IMR-90 (cell line): ENCODE measurements at regions not wholly inside any gene's neighbourhood (a gene's known extent, or its start where the extent isn't known, plus 50 kb on each side); places are given as distances from the start of the nearest gene placed in this dataset.
A peak's percentile ranks its signal among the peaks of the same experiment; 100 is the strongest.

ENCODE experiments used
- ATAC-seq: fragments of 200-7000 bp; cut with Tn5 transposase; 2 replicates; pipeline ENCODE4 v1.9.1; 2020; ENCODE audit warnings: low read depth, mild to moderate bottlenecking, moderate library complexity
- BruUV-seq: library from RNA; stranded (reverse); fragments of 400-500 nt; replicated peaks from 2 replicates; lab custom pipeline; 2021; lab: Mats Ljungman, UMichigan
- CTCF ChIA-PET: fragments of 300-600 bp; formaldehyde crosslinking; extraction: SDS; loops from one replicate; lab custom pipeline; 2021; ENCODE audit warnings: antibody characterized with exemption; lab: Yijun Ruan, JAX
- POLR2A ChIA-PET: fragments of 300-600 bp; sonication (Branson Sonifier 250); formaldehyde crosslinking; loops from one replicate; lab custom pipeline; 2022; ENCODE audit warnings: antibody characterized with exemption; ENCODE audit not compliant: unreplicated experiment; lab: Charles Lee
- DNase-seq: peaks from one replicate; pipeline ENCODE4 v3.0.0; 2013
- H2AFZ ChIP-seq: replicated peaks from 2 replicates; pipeline ENCODE3; 2013; ENCODE audit warnings: low read length, mild to moderate bottlenecking; ENCODE audit not compliant: poor library complexity
- H2AK5ac ChIP-seq: 2 replicates; pipeline ENCODE4 v1.6.1; 2013; ENCODE audit warnings: low read depth, low read length, inconsistent platforms
- H2AK9ac ChIP-seq: replicated peaks from 2 replicates; pipeline ENCODE3; 2013; ENCODE audit warnings: mild to moderate bottlenecking, low read depth, low read length, moderate library complexity; ENCODE audit not compliant: poor library complexity
- H2BK120ac ChIP-seq: 2 replicates; pipeline ENCODE4 v1.6.1; 2013; ENCODE audit warnings: low read depth, low read length, inconsistent platforms
- H2BK15ac ChIP-seq: 3 replicates; pipeline ENCODE4 v1.6.1; 2013; ENCODE audit warnings: low read depth, low read length, inconsistent platforms
- H2BK20ac ChIP-seq: 2 replicates; pipeline ENCODE4 v1.6.1; 2013; ENCODE audit warnings: low read depth, mild to moderate bottlenecking, inconsistent platforms, low read length, moderate library complexity
- H2BK5ac ChIP-seq: 2 replicates; pipeline ENCODE4 v1.6.1; 2013; ENCODE audit warnings: mild to moderate bottlenecking, low read depth, low read length, inconsistent platforms; ENCODE audit not compliant: poor library complexity, severe bottlenecking
- H3K14ac ChIP-seq: replicated peaks from 2 replicates; pipeline ENCODE4 v1.6.1; 2013; ENCODE audit warnings: low read depth, low read length, inconsistent platforms
- H3K18ac ChIP-seq: 2 replicates; pipeline ENCODE4 v1.6.1; 2013; ENCODE audit warnings: low read depth, low read length, control low read depth
- H3K23ac ChIP-seq: 2 replicates; pipeline ENCODE4 v1.6.1; 2013; ENCODE audit warnings: low read depth, low read length, inconsistent platforms
- H3K27ac ChIP-seq: 2 replicates; pipeline ENCODE4 v1.5.1; 2013; ENCODE audit warnings: mild to moderate bottlenecking, control low read depth, low read length; ENCODE audit not compliant: insufficient read depth
- H3K27me3 ChIP-seq: 2 replicates; pipeline ENCODE4 v1.6.1; 2013; ENCODE audit warnings: low read length; ENCODE audit not compliant: control insufficient read depth, insufficient read depth
- H3K36me3 ChIP-seq: 2 replicates; pipeline ENCODE4 v1.6.1; 2013; ENCODE audit warnings: low read length, mixed read lengths; ENCODE audit not compliant: control insufficient read depth, insufficient read depth
- H3K4ac ChIP-seq: 2 replicates; pipeline ENCODE4 v1.6.1; 2013; ENCODE audit warnings: low read depth, low read length, inconsistent platforms
- H3K4me1 ChIP-seq: 2 replicates; pipeline ENCODE4 v1.6.1; 2013; ENCODE audit warnings: low read length, mixed read lengths; ENCODE audit not compliant: control insufficient read depth, insufficient read depth
- H3K4me2 ChIP-seq: 2 replicates; pipeline ENCODE4 v1.6.1; 2013; ENCODE audit warnings: low read depth, mild to moderate bottlenecking, control low read depth, low read length, moderate library complexity
- H3K4me3 ChIP-seq: 2 replicates; pipeline ENCODE4 v1.5.1; 2013; ENCODE audit warnings: low read depth, mild to moderate bottlenecking, control low read depth, low read length, moderate library complexity; ENCODE audit not compliant: insufficient read depth
- H3K56ac ChIP-seq: 2 replicates; pipeline ENCODE4 v1.6.1; 2013; ENCODE audit warnings: low read length, inconsistent platforms; ENCODE audit not compliant: insufficient read depth; ENCODE audit errors: extremely low read depth
- H3K79me1 ChIP-seq, 2 experiments: 2 replicates each; pipeline ENCODE4 v1.6.1; 2013; ENCODE audit warnings: low read length in 2 of 2, inconsistent platforms in 1 of 2, low read depth in 1 of 2
- H3K9ac ChIP-seq: 2 replicates; pipeline ENCODE4 v1.6.1; 2013; ENCODE audit warnings: low read depth, low read length, control low read depth
- H3K9me1 ChIP-seq: 2 replicates; pipeline ENCODE4 v1.6.1; 2013; ENCODE audit warnings: low read length, inconsistent platforms; ENCODE audit not compliant: insufficient read depth
- H3K9me3 ChIP-seq: 2 replicates; pipeline ENCODE4 v1.6.1; 2013; ENCODE audit warnings: low read length; ENCODE audit not compliant: control insufficient read depth, insufficient read depth
- H4K20me1 ChIP-seq: 2 replicates; pipeline ENCODE4 v1.6.1; 2013; ENCODE audit warnings: low read length, inconsistent platforms; ENCODE audit not compliant: insufficient read depth
- H4K5ac ChIP-seq: 2 replicates; pipeline ENCODE4 v1.6.1; 2013; ENCODE audit warnings: mild to moderate bottlenecking, low read depth, low read length, control low read depth
- H4K8ac ChIP-seq, 2 experiments: 2 replicates each; pipeline ENCODE4 v1.6.1; 2013; ENCODE audit warnings: low read depth in 2 of 2, low read length in 2 of 2, control low read depth in 1 of 2, inconsistent platforms in 1 of 2
- H4K91ac ChIP-seq: 2 replicates; pipeline ENCODE4 v1.6.1; 2013; ENCODE audit warnings: low read depth, low read length, inconsistent platforms; ENCODE audit not compliant: insufficient read depth
- BHLHE40 ChIP-seq: fragments of 150-350 bp; IDR thresholded peaks from 2 replicates; pipeline ENCODE4 v1.6.1; 2016; ENCODE audit warnings: mild to moderate bottlenecking, low read depth, low read length
- FOS ChIP-seq: fragments of 150-350 bp; IDR thresholded peaks from 2 replicates; pipeline ENCODE4 v1.6.1; 2016; ENCODE audit warnings: low read depth, low read length
- MAFK ChIP-seq: IDR thresholded peaks from 2 replicates; pipeline ENCODE4 v1.6.1; 2012; ENCODE audit warnings: low read depth, low read length, improper control_type of control experiment
- MXI1 ChIP-seq: IDR thresholded peaks from 2 replicates; pipeline ENCODE4 v1.6.1; 2012; ENCODE audit warnings: low read depth, mild to moderate bottlenecking, low read length, moderate library complexity, borderline replicate concordance
- RAD21 ChIP-seq: IDR thresholded peaks from 2 replicates; pipeline ENCODE4 v1.6.1; 2012; ENCODE audit warnings: low read length, improper control_type of control experiment
- WGBS, 2 experiments: methylation state at CpG; one replicate each; pipeline versions ENCODE4 v1.1.5 to v1.1.7; 2013; ENCODE audit warnings: missing lambda C conversion rate in 2 of 2; ENCODE audit not compliant: insufficient read length in 1 of 2; ENCODE audit errors: extremely low coverage in 2 of 2; 5-methylcytosine and 5-hydroxymethylcytosine counted together
- dilution Hi-C: fragments of 300-500 bp; cut with HindIII; formaldehyde crosslinking; loops from one replicate; pipeline ENCODE4 v1.14.3; 2018; ENCODE audit warnings: low sequenced_read_pairs; ENCODE audit not compliant: unreplicated experiment
- in situ Hi-C: fragments of 300-500 bp; cut with MboI; formaldehyde crosslinking; loops from 3 replicates; pipeline ENCODE4 v1.14.3; 2019; ENCODE audit warnings: low sequenced_read_pairs, inconsistent platforms, mixed read lengths
- intact Hi-C: fragments of 100-400 bp; cut with micrococcal nuclease; formaldehyde crosslinking; loops from 2 replicates; pipeline ENCODE4 v1.10.0; 2022
- TF ChIP-seq, protein P1 (sequence below): conservative IDR thresholded peaks from 2 replicates; pipeline ENCODE4 v1.5.1; 2012; ENCODE audit warnings: mild to moderate bottlenecking, low read depth, low read length, improper control_type of control experiment

DNA sequence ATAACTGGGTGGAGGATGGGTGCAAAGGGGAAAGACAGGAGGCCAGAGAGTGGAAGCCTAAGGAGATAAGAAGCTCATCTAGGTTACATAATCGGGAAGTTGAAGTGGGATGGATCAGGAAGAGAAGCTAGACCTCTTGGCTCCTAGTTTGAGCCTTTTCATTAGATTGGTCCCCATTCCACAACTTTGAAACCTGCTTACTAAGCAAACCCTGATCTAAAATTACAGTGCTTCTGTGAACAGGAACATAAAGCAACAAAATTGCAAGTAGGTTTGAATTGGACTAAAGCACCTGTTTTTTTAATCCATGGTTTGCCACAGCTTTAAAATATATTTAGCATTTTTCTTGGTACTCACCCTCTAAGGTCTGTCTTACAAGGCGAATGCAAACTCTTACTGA is 80.4 kb upstream of the EED start:
- no peak for DNase-seq
- POLR2A ChIA-PET = no interaction called here

More for the DNA sequence above, 80.4 kb upstream of the EED start:
- no peaks in the 10 kb centered on the region for H4K20me1 ChIP-seq
- no peak overlapping the region for H3K27ac ChIP-seq
- no peak overlapping the region for H3K56ac ChIP-seq
- no peak overlapping the region for H3K4ac ChIP-seq
- in situ Hi-C loops (no loop called here), dilution Hi-C loops (no loop called here), intact Hi-C loops (no loop called here)
- H3K4me1 ChIP-seq = peaks cover 24% of the 10 kb centered on the region
- peak overlapping the region in 1 of 2 experiments; percentile 8; a peak in 1 of 4 replicates for H4K8ac ChIP-seq
- peak overlapping the region; percentile 79; the same call in 1 of the 2 replicates for H2BK20ac ChIP-seq
- H2BK5ac ChIP-seq = no peak overlapping the region
- no peak overlapping the region for H3K14ac ChIP-seq
- no peak overlapping the region for H4K91ac ChIP-seq
- H3K9ac ChIP-seq = no peak overlapping the region
- no peak overlapping the region; the same call in 1 of the 2 replicates for H4K5ac ChIP-seq
- no peaks in the 10 kb centered on the region for H3K27me3 ChIP-seq
- H2BK120ac ChIP-seq = peak overlapping the region; percentile 65; the same call in 1 of the 2 replicates
- peaks cover 6% of the 10 kb centered on the region for H3K9me1 ChIP-seq
- no peak overlapping the region for H2AK5ac ChIP-seq
- ATAC-seq = no peak
- no peaks in the 10 kb centered on the region for H3K36me3 ChIP-seq
- no CpG with 5 or more reads among the region's 2 CpGs for WGBS, 2 experiments
- H3K23ac ChIP-seq = no peak overlapping the region
- H2BK15ac ChIP-seq = peak overlapping the region; percentile 82; the same call in 1 of the 3 replicates
- no peaks in the 10 kb centered on the region for H3K9me3 ChIP-seq
- no peak for TF ChIP-seq RAD21
- no peak for TF ChIP-seq FOS
- no peak for TF ChIP-seq BHLHE40
- no peak for TF ChIP-seq MAFK
- TF ChIP-seq MXI1 = no peak
- TF ChIP-seq, protein P1, sequence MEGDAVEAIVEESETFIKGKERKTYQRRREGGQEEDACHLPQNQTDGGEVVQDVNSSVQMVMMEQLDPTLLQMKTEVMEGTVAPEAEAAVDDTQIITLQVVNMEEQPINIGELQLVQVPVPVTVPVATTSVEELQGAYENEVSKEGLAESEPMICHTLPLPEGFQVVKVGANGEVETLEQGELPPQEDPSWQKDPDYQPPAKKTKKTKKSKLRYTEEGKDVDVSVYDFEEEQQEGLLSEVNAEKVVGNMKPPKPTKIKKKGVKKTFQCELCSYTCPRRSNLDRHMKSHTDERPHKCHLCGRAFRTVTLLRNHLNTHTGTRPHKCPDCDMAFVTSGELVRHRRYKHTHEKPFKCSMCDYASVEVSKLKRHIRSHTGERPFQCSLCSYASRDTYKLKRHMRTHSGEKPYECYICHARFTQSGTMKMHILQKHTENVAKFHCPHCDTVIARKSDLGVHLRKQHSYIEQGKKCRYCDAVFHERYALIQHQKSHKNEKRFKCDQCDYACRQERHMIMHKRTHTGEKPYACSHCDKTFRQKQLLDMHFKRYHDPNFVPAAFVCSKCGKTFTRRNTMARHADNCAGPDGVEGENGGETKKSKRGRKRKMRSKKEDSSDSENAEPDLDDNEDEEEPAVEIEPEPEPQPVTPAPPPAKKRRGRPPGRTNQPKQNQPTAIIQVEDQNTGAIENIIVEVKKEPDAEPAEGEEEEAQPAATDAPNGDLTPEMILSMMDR = no peak
- CTCF ChIA-PET = no interaction called here
- no peak overlapping the region for H2AK9ac ChIP-seq
- no peak overlapping the region for H2AFZ ChIP-seq
- H3K4me3 ChIP-seq = no peak overlapping the region
- no peaks in the 10 kb centered on the region; a peak in 1 of 4 replicates for H3K79me1 ChIP-seq
- peak overlapping the region; percentile 57; the same call in 1 of the 2 replicates for H3K18ac ChIP-seq
- H3K4me2 ChIP-seq = no peak overlapping the region
- no TSS peak for BruUV-seq
